ENCODE measurements at regions not wholly inside any gene's neighbourhood (a gene's known extent, or its start where the extent isn't known, plus 50 kb on each side); places are given as distances from the start of the nearest gene placed in this dataset.

DNA sequence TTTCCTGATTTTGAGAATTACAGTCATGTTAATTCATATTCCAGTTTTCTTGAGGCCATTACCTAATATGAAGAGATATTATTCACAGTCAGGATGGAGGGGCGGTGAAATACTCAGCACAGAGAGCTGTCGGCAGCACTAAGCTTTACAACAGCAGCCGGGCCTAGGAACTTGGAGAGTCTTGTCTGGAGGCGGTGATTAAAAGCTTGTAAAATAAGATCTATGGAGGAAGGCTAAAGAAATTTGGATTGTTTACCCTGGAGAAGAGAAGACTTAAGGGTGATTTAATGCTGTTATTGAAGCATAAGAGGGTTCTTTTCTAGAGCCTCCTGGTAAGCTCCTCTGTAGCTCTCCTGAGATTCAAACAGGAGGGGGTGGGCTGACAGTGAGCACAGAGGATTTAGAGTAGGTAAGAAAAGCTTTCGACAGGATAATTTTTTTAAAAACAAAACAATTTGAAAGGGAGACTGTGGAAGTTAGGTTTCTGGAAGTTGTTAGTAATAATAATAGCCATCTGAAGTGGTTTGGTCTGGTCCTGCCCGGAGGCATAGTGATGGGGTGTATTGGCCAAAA lies 406.3 kb upstream of the ADAMTSL1 start:
- no peaks in the 10 kb centered on the region for H3K27me3 ChIP-seq (ENCODE audit: control insufficient read depth, insufficient read depth, low read length)
- no peaks in the 10 kb centered on the region for H3K4me1 ChIP-seq (ENCODE audit: control insufficient read depth, insufficient read depth, low read length)
- no peak overlapping the region for H3K27ac ChIP-seq (ENCODE audit: low read length)
- no peaks in the 10 kb centered on the region for H3K9me3 ChIP-seq (ENCODE audit: control insufficient read depth, insufficient read depth, low read length)
- H3K36me3 ChIP-seq (ENCODE audit: control insufficient read depth, insufficient read depth, low read length): no peaks in the 10 kb centered on the region
- WGBS (ENCODE audit: insufficient coverage, insufficient read length): no CpG with 5 or more reads among the region's 6 CpGs
- no peak overlapping the region for H3K4me3 ChIP-seq (ENCODE audit: low read length)
- no peak for DNase-seq (ENCODE audit: low read depth, low spot score)

DNA sequence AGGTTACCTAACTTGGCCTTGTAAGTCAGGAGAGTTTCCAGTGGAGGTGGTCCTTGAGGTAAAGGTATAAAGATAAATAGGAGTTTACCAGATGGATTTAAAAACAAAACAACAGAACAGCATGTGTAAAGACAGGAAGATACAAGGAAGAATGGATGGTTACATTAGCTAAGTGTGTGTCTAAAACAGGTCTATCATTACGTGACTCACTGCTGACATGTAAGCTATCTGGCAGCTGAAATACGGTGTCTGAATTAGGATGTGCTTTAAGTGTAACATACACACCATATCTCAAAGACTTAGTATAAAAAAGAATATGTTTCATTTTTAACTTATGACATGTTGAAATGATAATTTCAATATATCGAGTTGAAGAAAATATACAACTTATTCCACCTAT lies 405.1 kb upstream of the ADAMTSL1 start:
- Histone ChIP-seq H3K27me3 (ENCODE audit: control insufficient read depth, insufficient read depth, low read length) (no peaks in the 10 kb centered on the region), H3K9me3 (ENCODE audit: control insufficient read depth, insufficient read depth, low read length) (no peaks in the 10 kb centered on the region), H3K36me3 (ENCODE audit: control insufficient read depth, insufficient read depth, low read length) (no peaks in the 10 kb centered on the region), H3K4me1 (ENCODE audit: control insufficient read depth, insufficient read depth, low read length) (no peaks in the 10 kb centered on the region), H3K4me3 (ENCODE audit: low read length) (no peak overlapping the region), H3K27ac (ENCODE audit: low read length) (no peak overlapping the region)
- no peak for DNase-seq (ENCODE audit: low read depth, low spot score)
- WGBS (ENCODE audit: insufficient coverage, insufficient read length): no CpG with 5 or more reads among the region's 3 CpGs

DNA sequence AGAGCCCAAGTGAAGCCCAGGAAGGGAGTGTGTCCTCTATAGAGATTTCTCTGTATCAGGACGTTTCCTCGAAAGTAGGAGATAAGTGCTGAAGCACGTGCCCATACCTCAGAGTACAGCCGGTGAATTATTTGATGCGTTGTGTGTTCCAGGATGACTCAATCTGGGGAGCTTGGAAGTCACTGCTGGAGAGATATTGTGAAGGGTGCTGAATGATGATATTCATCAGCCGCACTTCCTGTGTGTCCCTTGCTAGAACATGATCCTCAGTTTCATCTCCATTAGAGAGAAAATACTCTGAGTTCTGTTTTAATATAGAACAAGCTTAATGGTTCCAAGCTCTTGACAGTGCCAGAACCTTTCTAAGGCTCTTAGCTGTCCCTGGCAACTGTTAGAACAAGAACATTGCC lies 402.3 kb upstream of the ADAMTSL1 start:
- H3K9me3 ChIP-seq (ENCODE audit: control insufficient read depth, insufficient read depth, low read length): no peaks in the 10 kb centered on the region
- no peak overlapping the region for H3K4me3 ChIP-seq (ENCODE audit: low read length)
- no peaks in the 10 kb centered on the region for H3K27me3 ChIP-seq (ENCODE audit: control insufficient read depth, insufficient read depth, low read length)
- H3K4me1 ChIP-seq (ENCODE audit: control insufficient read depth, insufficient read depth, low read length): peaks cover 2% of the 10 kb centered on the region; the same call in 1 of the 2 replicates
- H3K36me3 ChIP-seq (ENCODE audit: control insufficient read depth, insufficient read depth, low read length): no peaks in the 10 kb centered on the region
- no peak overlapping the region for H3K27ac ChIP-seq (ENCODE audit: low read length)
- DNase-seq (ENCODE audit: low read depth, low spot score): no peak
- WGBS (ENCODE audit: insufficient coverage, insufficient read length): no CpG with 5 or more reads among the region's 6 CpGs

DNA sequence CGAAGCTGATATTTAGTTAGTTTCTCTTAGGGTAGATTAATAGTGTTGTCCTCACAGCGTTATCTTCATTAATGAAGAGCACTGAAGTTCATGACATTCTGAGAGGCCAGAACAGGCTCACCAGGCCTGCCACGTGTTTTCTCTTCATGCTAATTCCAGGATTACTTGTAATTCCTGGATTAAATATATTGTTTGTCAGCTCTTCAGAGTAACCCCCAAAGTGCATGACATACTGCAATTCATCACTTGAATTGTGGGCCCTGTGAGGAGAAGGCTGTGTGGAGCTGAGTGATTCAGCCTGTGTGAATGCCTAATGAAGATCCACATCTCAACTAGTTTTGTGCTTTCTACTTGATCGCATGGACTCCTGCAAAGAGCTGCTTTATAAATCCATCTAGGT lies 401.0 kb upstream of the ADAMTSL1 start:
- no peak overlapping the region for H3K4me3 ChIP-seq (ENCODE audit: low read length)
- H3K27ac ChIP-seq (ENCODE audit: low read length): no peak overlapping the region
- no peaks in the 10 kb centered on the region for H3K36me3 ChIP-seq (ENCODE audit: control insufficient read depth, insufficient read depth, low read length)
- peaks cover 2% of the 10 kb centered on the region; the same call in 1 of the 2 replicates for H3K4me1 ChIP-seq (ENCODE audit: control insufficient read depth, insufficient read depth, low read length)
- no peak for DNase-seq (ENCODE audit: low read depth, low spot score)
- no CpG with 5 or more reads among the region's 4 CpGs for WGBS (ENCODE audit: insufficient coverage, insufficient read length)
- no peaks in the 10 kb centered on the region for H3K9me3 ChIP-seq (ENCODE audit: control insufficient read depth, insufficient read depth, low read length)
- H3K27me3 ChIP-seq (ENCODE audit: control insufficient read depth, insufficient read depth, low read length): no peaks in the 10 kb centered on the region

DNA sequence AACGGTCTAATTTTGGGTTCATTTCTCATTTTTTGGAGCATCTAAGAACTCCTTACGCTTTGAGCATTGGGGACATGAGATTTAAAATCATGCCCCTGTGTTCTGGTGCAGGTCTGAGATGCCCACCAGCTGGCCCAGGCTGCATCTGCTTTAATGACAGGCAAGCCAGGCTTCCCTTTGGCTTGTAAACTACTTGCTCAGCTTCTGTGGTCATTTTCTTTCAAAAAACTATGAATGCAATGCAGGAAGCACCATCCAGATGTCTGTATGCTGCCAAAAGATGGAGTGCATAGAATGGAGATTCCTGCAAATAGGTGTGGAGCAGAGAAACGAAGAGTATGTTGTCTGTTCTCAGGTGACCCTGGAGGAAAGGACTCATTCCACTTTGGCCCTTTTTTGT lies 399.9 kb upstream of the ADAMTSL1 start:
- no CpG with 5 or more reads among the region's 3 CpGs for WGBS (ENCODE audit: insufficient coverage, insufficient read length)
- no peaks in the 10 kb centered on the region for H3K36me3 ChIP-seq (ENCODE audit: control insufficient read depth, insufficient read depth, low read length)
- no peak overlapping the region for H3K4me3 ChIP-seq (ENCODE audit: low read length)
- H3K4me1 ChIP-seq (ENCODE audit: control insufficient read depth, insufficient read depth, low read length): peaks cover 2% of the 10 kb centered on the region; the same call in 1 of the 2 replicates
- no peak overlapping the region for H3K27ac ChIP-seq (ENCODE audit: low read length)
- H3K27me3 ChIP-seq (ENCODE audit: control insufficient read depth, insufficient read depth, low read length): no peaks in the 10 kb centered on the region
- DNase-seq (ENCODE audit: low read depth, low spot score): no peak
- no peaks in the 10 kb centered on the region for H3K9me3 ChIP-seq (ENCODE audit: control insufficient read depth, insufficient read depth, low read length)

DNA sequence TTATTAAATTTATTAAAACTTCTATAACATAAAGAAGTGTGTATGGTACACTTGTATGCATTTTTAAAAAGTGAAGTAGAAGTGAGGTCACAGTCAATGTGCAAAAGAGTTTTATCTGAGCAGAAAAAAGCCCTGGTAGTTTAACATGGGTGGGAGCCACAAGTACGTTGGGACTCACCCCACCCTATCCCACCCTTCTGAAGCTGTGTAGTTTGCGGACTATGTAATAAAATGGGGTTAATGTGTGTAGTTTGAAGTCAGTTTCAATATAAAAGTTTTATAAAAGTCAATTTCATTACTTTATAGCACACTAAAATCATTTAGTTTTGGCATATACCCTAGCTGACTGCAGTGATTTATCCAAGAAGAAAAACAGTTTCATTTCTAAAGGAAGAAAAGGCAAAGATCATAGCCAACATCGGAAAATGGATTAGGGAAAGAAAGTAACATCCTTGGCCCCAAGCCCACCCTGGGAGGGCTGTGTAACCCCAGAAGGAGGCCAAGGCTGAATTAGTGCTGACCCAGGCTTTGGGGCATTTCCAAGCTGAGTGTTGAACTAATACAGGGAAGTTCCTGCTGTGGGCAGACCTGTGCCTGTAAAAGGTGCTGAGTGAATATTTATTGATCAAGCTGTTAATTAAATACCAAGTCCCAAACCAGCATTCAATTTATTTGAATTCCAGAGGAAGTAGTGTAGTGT lies 398.6 kb upstream of the ADAMTSL1 start:
- H3K27ac ChIP-seq (ENCODE audit: low read length): no peak overlapping the region

DNA sequence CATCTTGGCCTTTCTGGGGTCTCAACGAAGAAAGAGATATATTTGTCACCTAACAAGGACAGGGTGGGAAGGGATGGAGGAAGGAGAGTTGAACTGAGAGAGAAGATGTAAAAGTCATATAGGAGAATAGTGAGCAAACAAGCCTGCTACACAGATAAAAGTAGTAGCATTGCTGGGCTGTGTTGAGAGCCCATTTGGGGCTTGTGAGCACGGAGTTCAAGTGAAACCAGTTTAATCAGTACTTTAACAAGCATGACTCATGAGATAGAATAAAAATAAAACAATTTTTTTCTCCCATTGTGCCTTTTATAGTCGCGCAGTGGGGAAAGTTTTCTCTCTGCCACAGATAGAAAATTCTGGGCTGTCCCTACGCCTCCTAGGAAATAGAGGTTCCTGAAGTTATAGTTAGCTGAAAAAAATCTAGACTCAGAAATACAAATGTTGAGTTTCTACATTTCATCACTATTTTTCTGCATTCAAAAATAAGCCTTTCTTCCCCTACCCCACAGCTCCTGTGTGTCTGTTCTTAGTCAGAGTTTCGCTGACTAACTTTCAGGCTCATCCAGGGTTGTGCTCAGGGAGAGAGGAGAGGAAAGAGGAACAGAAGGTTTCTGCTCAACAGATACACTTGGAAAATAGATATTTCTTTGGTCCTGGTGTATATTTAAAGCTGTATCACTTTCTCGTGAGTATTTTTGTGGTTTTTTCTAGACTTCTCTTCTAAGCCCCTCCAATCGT lies 395.8 kb upstream of the ADAMTSL1 start:
- H3K4me1 ChIP-seq (ENCODE audit: control insufficient read depth, insufficient read depth, low read length): peaks cover 2% of the 10 kb centered on the region; the same call in 1 of the 2 replicates
- H3K9me3 ChIP-seq (ENCODE audit: control insufficient read depth, insufficient read depth, low read length): no peaks in the 10 kb centered on the region
- no peak overlapping the region for H3K4me3 ChIP-seq (ENCODE audit: low read length)
- H3K36me3 ChIP-seq (ENCODE audit: control insufficient read depth, insufficient read depth, low read length): no peaks in the 10 kb centered on the region
- no CpG with 5 or more reads among the region's 8 CpGs for WGBS (ENCODE audit: insufficient coverage, insufficient read length)
- DNase-seq (ENCODE audit: low read depth, low spot score): no peak
- H3K27ac ChIP-seq (ENCODE audit: low read length): no peak overlapping the region
- H3K27me3 ChIP-seq (ENCODE audit: control insufficient read depth, insufficient read depth, low read length): no peaks in the 10 kb centered on the region

More for the DNA sequence above, 398.6 kb upstream of the ADAMTSL1 start:
- no peak for DNase-seq (ENCODE audit: low read depth, low spot score)
- WGBS (ENCODE audit: insufficient coverage, insufficient read length): no CpG with 5 or more reads among the region's 3 CpGs
- no peaks in the 10 kb centered on the region for H3K9me3 ChIP-seq (ENCODE audit: control insufficient read depth, insufficient read depth, low read length)
- peaks cover 2% of the 10 kb centered on the region; the same call in 1 of the 2 replicates for H3K4me1 ChIP-seq (ENCODE audit: control insufficient read depth, insufficient read depth, low read length)
- H3K27me3 ChIP-seq (ENCODE audit: control insufficient read depth, insufficient read depth, low read length): no peaks in the 10 kb centered on the region
- H3K4me3 ChIP-seq (ENCODE audit: low read length): no peak overlapping the region
- H3K36me3 ChIP-seq (ENCODE audit: control insufficient read depth, insufficient read depth, low read length): no peaks in the 10 kb centered on the region

DNA sequence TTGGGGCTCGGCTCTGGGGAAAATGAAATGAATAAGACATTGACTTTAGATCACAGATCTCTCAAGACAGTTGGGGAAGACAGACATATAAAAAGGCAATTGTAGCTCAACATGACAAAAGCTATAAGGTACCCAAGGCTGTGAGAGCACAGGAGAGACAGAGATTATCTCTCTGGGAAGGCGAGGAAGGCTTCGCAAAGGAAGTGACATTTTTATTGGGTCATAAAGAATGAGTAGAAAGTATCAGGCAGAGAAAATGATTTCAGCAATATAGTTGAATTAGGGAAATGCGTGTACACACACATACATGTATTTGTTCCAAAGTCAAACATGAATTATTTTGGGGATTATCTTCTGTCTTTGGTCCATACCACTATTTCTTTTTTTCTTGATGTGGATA lies 381.8 kb upstream of the ADAMTSL1 start:
- Histone ChIP-seq H3K36me3 (ENCODE audit: control insufficient read depth, insufficient read depth, low read length) (no peaks in the 10 kb centered on the region), H3K4me3 (ENCODE audit: low read length) (no peak overlapping the region), H3K4me1 (ENCODE audit: control insufficient read depth, insufficient read depth, low read length) (no peaks in the 10 kb centered on the region), H3K9me3 (ENCODE audit: control insufficient read depth, insufficient read depth, low read length) (no peaks in the 10 kb centered on the region), H3K27ac (ENCODE audit: low read length) (no peak overlapping the region), H3K27me3 (ENCODE audit: control insufficient read depth, insufficient read depth, low read length) (no peaks in the 10 kb centered on the region)
- WGBS (ENCODE audit: insufficient coverage, insufficient read length): no CpG with 5 or more reads among the region's 4 CpGs
- no peak for DNase-seq (ENCODE audit: low read depth, low spot score)

DNA sequence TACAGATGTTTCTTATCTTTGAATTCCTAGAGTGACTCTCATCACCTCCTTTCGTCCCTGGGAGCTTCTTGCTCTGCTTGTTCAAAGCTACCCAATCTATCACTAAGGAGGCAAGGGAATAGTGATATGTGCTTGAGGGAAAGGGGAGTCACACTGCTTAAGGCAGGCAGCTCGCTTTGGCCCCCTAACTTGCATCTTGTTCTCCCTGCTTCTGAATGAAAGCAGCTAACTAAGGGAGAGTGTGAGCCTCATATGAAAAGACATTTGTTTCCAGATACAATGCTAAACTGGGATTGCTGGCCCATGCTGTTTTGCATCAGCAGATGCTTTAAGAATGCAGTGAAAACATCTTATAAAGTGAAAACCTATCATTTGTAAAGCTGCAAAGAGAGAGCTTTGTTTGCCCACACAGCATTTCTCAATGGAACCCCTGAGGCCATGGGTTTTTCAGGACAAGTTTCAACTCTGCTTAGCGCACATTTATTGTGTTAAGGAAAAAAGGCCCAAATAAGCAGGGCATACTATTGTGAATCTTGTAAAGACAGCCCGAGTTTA lies 367.9 kb upstream of the ADAMTSL1 start:
- no peaks in the 10 kb centered on the region for H3K9me3 ChIP-seq (ENCODE audit: control insufficient read depth, insufficient read depth, low read length)
- H3K27ac ChIP-seq (ENCODE audit: low read length): no peak overlapping the region
- no peaks in the 10 kb centered on the region for H3K4me1 ChIP-seq (ENCODE audit: control insufficient read depth, insufficient read depth, low read length)
- WGBS (ENCODE audit: insufficient coverage, insufficient read length): no CpG with 5 or more reads among the region's 4 CpGs
- H3K36me3 ChIP-seq (ENCODE audit: control insufficient read depth, insufficient read depth, low read length): no peaks in the 10 kb centered on the region
- H3K27me3 ChIP-seq (ENCODE audit: control insufficient read depth, insufficient read depth, low read length): no peaks in the 10 kb centered on the region
- H3K4me3 ChIP-seq (ENCODE audit: low read length): no peak overlapping the region
- no peak for DNase-seq (ENCODE audit: low read depth, low spot score)

DNA sequence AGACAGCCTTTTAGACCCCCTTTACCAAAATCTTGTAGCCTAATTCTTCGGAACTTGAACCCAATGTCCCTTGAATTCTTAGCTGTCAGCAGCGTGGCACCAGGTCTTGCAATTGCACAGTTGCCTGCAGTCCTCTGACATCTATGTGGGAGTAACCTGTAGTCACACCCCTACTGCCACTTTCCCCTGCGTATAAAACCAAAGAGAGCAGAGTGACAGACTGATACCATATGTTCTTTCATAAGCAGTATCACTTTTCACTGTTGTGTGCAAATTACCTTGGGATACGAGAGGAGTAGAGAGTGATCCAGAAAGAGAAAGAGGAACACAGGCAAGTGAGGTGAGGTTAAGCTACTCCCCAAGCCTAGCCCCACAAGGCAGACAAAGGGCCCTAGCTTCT lies 364.3 kb upstream of the ADAMTSL1 start:
- Histone ChIP-seq H3K4me1 (ENCODE audit: control insufficient read depth, insufficient read depth, low read length) (no peaks in the 10 kb centered on the region), H3K9me3 (ENCODE audit: control insufficient read depth, insufficient read depth, low read length) (no peaks in the 10 kb centered on the region), H3K27ac (ENCODE audit: low read length) (no peak overlapping the region), H3K4me3 (ENCODE audit: low read length) (no peak overlapping the region), H3K27me3 (ENCODE audit: control insufficient read depth, insufficient read depth, low read length) (no peaks in the 10 kb centered on the region), H3K36me3 (ENCODE audit: control insufficient read depth, insufficient read depth, low read length) (no peaks in the 10 kb centered on the region)
- DNase-seq (ENCODE audit: low read depth, low spot score): no peak
- no CpG with 5 or more reads among the region's 4 CpGs for WGBS (ENCODE audit: insufficient coverage, insufficient read length)
